ENCODE measurements at regions not wholly inside any gene's neighbourhood (a gene's known extent, or its start where the extent isn't known, plus 50 kb on each side); places are given as distances from the start of the nearest gene placed in this dataset.
"Not testable (repeated sequence)": the region's sequence is repeated elsewhere in the genome, so short reads cannot be mapped to it uniquely, and the experiment has no call there.

DNA sequence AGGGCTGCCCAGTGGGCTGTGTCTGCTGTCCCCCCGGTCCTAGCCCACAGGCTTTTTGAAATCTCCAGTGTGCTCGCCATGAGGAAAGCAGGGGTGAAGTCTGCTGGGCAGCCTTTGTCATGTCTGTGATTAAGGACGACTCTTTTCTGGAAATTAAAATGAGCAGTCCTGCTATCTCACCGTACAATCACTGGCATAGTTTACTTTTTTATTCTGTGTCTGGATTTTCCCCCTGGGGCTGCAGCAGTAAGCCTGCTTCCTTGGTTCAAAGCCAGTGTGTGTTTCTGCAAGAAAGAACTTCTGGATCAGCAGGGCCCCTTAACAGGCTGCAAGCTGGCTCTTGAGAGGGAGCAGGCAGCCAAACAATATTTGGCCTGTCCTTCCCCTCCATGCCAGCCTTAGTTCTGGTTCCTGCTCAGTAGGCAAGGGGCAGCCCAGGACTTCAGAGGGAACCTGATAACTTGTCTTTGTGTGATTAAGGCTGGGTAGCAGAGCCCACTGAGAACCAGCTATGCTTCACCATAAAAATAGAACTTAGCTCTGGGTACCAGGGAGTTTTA is 310.1 kb upstream of the PLGLB2 start:
- not testable (repeated sequence) for TF ChIP-seq POLR2A (IDR thresholded peaks at IDR 0.05)
- TF ChIP-seq, protein P1, sequence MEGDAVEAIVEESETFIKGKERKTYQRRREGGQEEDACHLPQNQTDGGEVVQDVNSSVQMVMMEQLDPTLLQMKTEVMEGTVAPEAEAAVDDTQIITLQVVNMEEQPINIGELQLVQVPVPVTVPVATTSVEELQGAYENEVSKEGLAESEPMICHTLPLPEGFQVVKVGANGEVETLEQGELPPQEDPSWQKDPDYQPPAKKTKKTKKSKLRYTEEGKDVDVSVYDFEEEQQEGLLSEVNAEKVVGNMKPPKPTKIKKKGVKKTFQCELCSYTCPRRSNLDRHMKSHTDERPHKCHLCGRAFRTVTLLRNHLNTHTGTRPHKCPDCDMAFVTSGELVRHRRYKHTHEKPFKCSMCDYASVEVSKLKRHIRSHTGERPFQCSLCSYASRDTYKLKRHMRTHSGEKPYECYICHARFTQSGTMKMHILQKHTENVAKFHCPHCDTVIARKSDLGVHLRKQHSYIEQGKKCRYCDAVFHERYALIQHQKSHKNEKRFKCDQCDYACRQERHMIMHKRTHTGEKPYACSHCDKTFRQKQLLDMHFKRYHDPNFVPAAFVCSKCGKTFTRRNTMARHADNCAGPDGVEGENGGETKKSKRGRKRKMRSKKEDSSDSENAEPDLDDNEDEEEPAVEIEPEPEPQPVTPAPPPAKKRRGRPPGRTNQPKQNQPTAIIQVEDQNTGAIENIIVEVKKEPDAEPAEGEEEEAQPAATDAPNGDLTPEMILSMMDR (IDR thresholded peaks at IDR 0.05): not testable (repeated sequence)
